Natural killer cell (primary cell): ENCODE measurements at regions not wholly inside any gene's neighbourhood (a gene's known extent, or its start where the extent isn't known, plus 50 kb on each side); places are given as distances from the start of the nearest gene placed in this dataset.

Experiments used
- ATAC-seq, 3 donors: fragments of 150-1000 bp in 2 of 3; fragments of 200-7000 bp in 1 of 3; cut with Tn5 transposase; 1 replicate in 1 of 3; 2 replicates in 2 of 3; pipeline ENCODE4 v1.10.0; 2021; ENCODE audit warnings: mild to moderate bottlenecking in 2 of 3, moderate library complexity in 2 of 3
- DNase-seq, 2 donors: peaks; one replicate each; pipeline versions ENCODE4 v3.0.0 to v3.0.0-alpha.2; 2013 to 2021; ENCODE audit warnings: mixed read lengths in 1 of 2
- H3K27ac ChIP-seq: one replicate; pipeline ENCODE4 v1.5.1; 2013; ENCODE audit warnings: mild to moderate bottlenecking, low read length
- H3K27me3 ChIP-seq: one replicate; pipeline ENCODE4 v1.6.1; 2013; ENCODE audit warnings: low read length; ENCODE audit not compliant: control insufficient read depth, insufficient read depth
- H3K36me3 ChIP-seq: one replicate; pipeline ENCODE4 v1.6.1; 2013; ENCODE audit warnings: low read length; ENCODE audit not compliant: control insufficient read depth, insufficient read depth
- H3K4me1 ChIP-seq: one replicate; pipeline ENCODE4 v1.6.1; 2013; ENCODE audit warnings: low read length; ENCODE audit not compliant: control insufficient read depth, insufficient read depth
- H3K4me3 ChIP-seq: one replicate; pipeline ENCODE4 v1.5.1; 2013; ENCODE audit warnings: low read length
- H3K9me3 ChIP-seq: one replicate; pipeline ENCODE4 v1.6.1; 2013; ENCODE audit warnings: low read length; ENCODE audit not compliant: control insufficient read depth, insufficient read depth
- H3K27ac Mint-ChIP-seq, 2 donors: one replicate each; pipeline ENCODE4 v1.8.0; 2022; ENCODE audit warnings: mild to moderate bottlenecking in 2 of 2, mixed read lengths in 2 of 2, moderate library complexity in 1 of 2
- H3K27me3 Mint-ChIP-seq, 2 donors: one replicate each; pipeline ENCODE4 v1.8.0; 2022; ENCODE audit warnings: low read depth in 2 of 2, mixed read lengths in 2 of 2
- H3K36me3 Mint-ChIP-seq: one replicate; pipeline ENCODE4 v1.8.0; 2022; ENCODE audit warnings: mixed read lengths
- H3K4me1 Mint-ChIP-seq, 2 donors: one replicate each; pipeline ENCODE4 v1.8.0; 2022; ENCODE audit warnings: mixed read lengths in 2 of 2
- H3K4me3 Mint-ChIP-seq: one replicate; pipeline ENCODE4 v1.8.0; 2022; ENCODE audit warnings: mild to moderate bottlenecking, moderate library complexity, mixed read lengths
- H3K9me3 Mint-ChIP-seq, 2 donors: one replicate each; pipeline ENCODE4 v1.8.0; 2022; ENCODE audit warnings: mixed read lengths in 2 of 2
- WGBS: methylation state at CpG from one replicate; pipeline ENCODE4 v1.1.7; 2013; ENCODE audit warnings: missing lambda C conversion rate; ENCODE audit not compliant: insufficient coverage; 5-methylcytosine and 5-hydroxymethylcytosine counted together
- intact Hi-C: fragments of 100-400 bp; cut with micrococcal nuclease; formaldehyde crosslinking; loops from one replicate; pipeline ENCODE4 v1.14.2; 2022
- TF ChIP-seq, protein P1 (sequence below): fragments of 200-600 bp; IDR thresholded peaks from one replicate; pipeline ENCODE4 v1.8.0; 2022; ENCODE audit warnings: antibody characterized with exemption

DNA sequence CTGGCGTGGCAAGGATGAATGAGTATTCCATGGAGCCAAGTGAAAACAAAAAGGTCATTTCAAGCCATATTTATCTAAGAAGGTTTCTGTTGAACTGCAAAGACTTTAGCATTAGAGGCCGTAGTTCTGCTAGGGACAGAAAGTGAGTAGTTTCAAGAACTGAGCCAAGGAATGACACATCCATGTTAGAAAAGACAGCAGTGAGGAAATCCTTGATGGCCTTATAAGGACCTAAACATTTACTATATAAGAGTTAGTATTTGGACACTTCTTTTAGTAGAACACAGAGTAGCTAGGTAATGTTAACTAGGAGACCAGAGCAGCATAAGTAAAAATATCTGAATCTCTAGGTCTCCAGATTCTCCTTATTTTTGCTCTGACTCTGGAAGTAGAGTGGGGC lies 329.8 kb upstream of the SEMA3D start:
- H3K4me1 Mint-ChIP-seq: no peaks in the 10 kb centered on the region
- DNase-seq (no peak), ATAC-seq (no peak)
- H3K27ac Mint-ChIP-seq: no peak overlapping the region
- H3K4me3 Mint-ChIP-seq: no peak overlapping the region
- peaks cover 25% of the 10 kb centered on the region for H3K36me3 Mint-ChIP-seq
- TF ChIP-seq, protein P1, sequence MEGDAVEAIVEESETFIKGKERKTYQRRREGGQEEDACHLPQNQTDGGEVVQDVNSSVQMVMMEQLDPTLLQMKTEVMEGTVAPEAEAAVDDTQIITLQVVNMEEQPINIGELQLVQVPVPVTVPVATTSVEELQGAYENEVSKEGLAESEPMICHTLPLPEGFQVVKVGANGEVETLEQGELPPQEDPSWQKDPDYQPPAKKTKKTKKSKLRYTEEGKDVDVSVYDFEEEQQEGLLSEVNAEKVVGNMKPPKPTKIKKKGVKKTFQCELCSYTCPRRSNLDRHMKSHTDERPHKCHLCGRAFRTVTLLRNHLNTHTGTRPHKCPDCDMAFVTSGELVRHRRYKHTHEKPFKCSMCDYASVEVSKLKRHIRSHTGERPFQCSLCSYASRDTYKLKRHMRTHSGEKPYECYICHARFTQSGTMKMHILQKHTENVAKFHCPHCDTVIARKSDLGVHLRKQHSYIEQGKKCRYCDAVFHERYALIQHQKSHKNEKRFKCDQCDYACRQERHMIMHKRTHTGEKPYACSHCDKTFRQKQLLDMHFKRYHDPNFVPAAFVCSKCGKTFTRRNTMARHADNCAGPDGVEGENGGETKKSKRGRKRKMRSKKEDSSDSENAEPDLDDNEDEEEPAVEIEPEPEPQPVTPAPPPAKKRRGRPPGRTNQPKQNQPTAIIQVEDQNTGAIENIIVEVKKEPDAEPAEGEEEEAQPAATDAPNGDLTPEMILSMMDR: no peak
- H3K36me3 ChIP-seq: no peaks in the 10 kb centered on the region
- intact Hi-C loops: no loop called here
- H3K4me3 ChIP-seq: no peak overlapping the region
- H3K9me3 ChIP-seq: peaks cover 3% of the 10 kb centered on the region
- H3K27me3 Mint-ChIP-seq: no peaks in the 10 kb centered on the region
- H3K4me1 ChIP-seq: no peaks in the 10 kb centered on the region
- 78% methylated on average over 2 of the region's 2 CpGs for WGBS
- H3K27me3 ChIP-seq: no peaks in the 10 kb centered on the region
- no peak overlapping the region for H3K27ac ChIP-seq
- H3K9me3 Mint-ChIP-seq: peaks cover 15 to 19% of the 10 kb centered on the region in 2 donors

- Histone ChIP-seq H3K9me3 (peaks cover 3% of the 10 kb centered on the region), H3K36me3 (no peaks in the 10 kb centered on the region), H3K4me3 (no peak overlapping the region), H3K27me3 (no peaks in the 10 kb centered on the region), H3K27ac (no peak overlapping the region), H3K4me1 (no peaks in the 10 kb centered on the region)
- intact Hi-C loops: no loop called here
- DNase-seq (no peak), ATAC-seq (no peak)
- Mint-ChIP-seq H3K9me3 (peaks cover 19 to 24% of the 10 kb centered on the region in 2 donors), H3K27ac (no peak overlapping the region), H3K27me3 (no peaks in the 10 kb centered on the region), H3K4me1 (no peaks in the 10 kb centered on the region), H3K36me3 (peaks cover 25% of the 10 kb centered on the region), H3K4me3 (no peak overlapping the region)
- TF ChIP-seq, protein P1: no peak
Measured at GRCh38 chr7:85512790-85513189, 325.9 kb upstream of the SEMA3D start.

DNA sequence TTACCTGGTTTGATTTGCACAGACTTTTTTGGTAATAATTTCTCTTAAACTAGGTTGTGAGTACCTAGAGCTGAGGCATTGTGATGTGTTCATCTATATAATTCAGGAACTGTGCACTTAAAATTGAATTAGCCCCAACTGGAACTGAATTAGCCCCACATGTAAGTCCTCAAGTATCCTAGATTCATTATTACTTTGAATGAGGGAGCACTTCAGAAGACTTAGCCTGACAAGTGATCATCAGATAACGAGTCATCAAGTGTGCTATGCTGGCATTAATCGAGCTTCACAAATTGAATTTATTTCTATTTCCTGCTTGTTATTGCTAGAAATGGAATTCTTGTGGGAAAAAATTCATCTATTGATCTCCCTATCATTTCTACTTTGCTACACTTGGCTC lies 323.4 kb upstream of the SEMA3D start:
- no peak for ATAC-seq
- H3K9me3 ChIP-seq: peaks cover 2% of the 10 kb centered on the region
- intact Hi-C loops: no loop called here

GRCh38 chr7:85509476-85509875 lies 322.6 kb upstream of the SEMA3D start:
- no peak overlapping the region for H3K4me3 Mint-ChIP-seq
- Histone ChIP-seq H3K36me3 (no peaks in the 10 kb centered on the region), H3K27me3 (no peaks in the 10 kb centered on the region), H3K27ac (no peak overlapping the region), H3K9me3 (no peaks in the 10 kb centered on the region), H3K4me3 (no peak overlapping the region), H3K4me1 (no peaks in the 10 kb centered on the region)
- 85% methylated on average over 2 of the region's 2 CpGs for WGBS
- intact Hi-C loops: no loop called here
- no peak for ATAC-seq
- H3K4me1 Mint-ChIP-seq: no peaks in the 10 kb centered on the region
- no peak overlapping the region for H3K27ac Mint-ChIP-seq
- TF ChIP-seq, protein P1: no peak
- no peak for DNase-seq
- peaks cover 5% of the 10 kb centered on the region for H3K36me3 Mint-ChIP-seq
- H3K27me3 Mint-ChIP-seq: no peaks in the 10 kb centered on the region
- H3K9me3 Mint-ChIP-seq: peaks cover 14 to 20% of the 10 kb centered on the region in 2 donors

More for the DNA sequence above, 323.4 kb upstream of the SEMA3D start:
- H3K4me3 ChIP-seq: no peak overlapping the region
- H3K27me3 Mint-ChIP-seq: no peaks in the 10 kb centered on the region
- H3K4me1 Mint-ChIP-seq: no peaks in the 10 kb centered on the region
- no peaks in the 10 kb centered on the region for H3K27me3 ChIP-seq
- no peaks in the 10 kb centered on the region for H3K36me3 ChIP-seq
- H3K4me3 Mint-ChIP-seq: no peak overlapping the region
- TF ChIP-seq, protein P1: no peak
- 69% methylated on average over 2 of the region's 2 CpGs for WGBS
- no peak for DNase-seq
- H3K4me1 ChIP-seq: no peaks in the 10 kb centered on the region
- peaks cover 17 to 21% of the 10 kb centered on the region in 2 donors for H3K9me3 Mint-ChIP-seq
- no peak overlapping the region for H3K27ac Mint-ChIP-seq
- H3K27ac ChIP-seq: no peak overlapping the region
- peaks cover 13% of the 10 kb centered on the region for H3K36me3 Mint-ChIP-seq
